HCT116 (cell line): ENCODE measurements at regions not wholly inside any gene's neighbourhood (a gene's known extent, or its start where the extent isn't known, plus 50 kb on each side); places are given as distances from the start of the nearest gene placed in this dataset.

Experiments used
- ATAC-seq: fragments of 200-7000 bp; cut with Tn5 transposase; 2 replicates; pipeline ENCODE4 v1.9.1; 2020; ENCODE audit warnings: mild to moderate bottlenecking, moderate library complexity
- BruUV-seq: library from RNA; stranded (reverse); fragments of 400-500 nt; replicated peaks from 2 replicates; lab custom pipeline; 2021; lab: Mats Ljungman, UMichigan
- CTCF ChIA-PET: fragments of 300-600 bp; sonication (Branson Sonifier 250); formaldehyde crosslinking; loops from one replicate; lab custom pipeline; 2021; ENCODE audit warnings: antibody characterized with exemption; lab: Charles Lee
- POLR2A ChIA-PET: fragments of 300-600, 350-600 bp; sonication (Branson Sonifier 250); formaldehyde crosslinking; loops from one replicate; lab custom pipeline; 2021; ENCODE audit warnings: antibody characterized with exemption; lab: Charles Lee
- RAD21 ChIA-PET, 2 experiments: fragments of 300-600 bp; sonication (Branson Sonifier 250); formaldehyde crosslinking; loops; one replicate each; lab custom pipeline; 2023; ENCODE audit warnings: low total read pairs in 2 of 2; ENCODE audit not compliant: uncharacterized antibody in 2 of 2, unreplicated experiment in 2 of 2, low non-redundant PET in 1 of 2; lab: Charles Lee
- DNase-seq: peaks from one replicate; pipeline ENCODE4 v3.0.0-alpha.2; 2010; ENCODE audit warnings: low read depth, low spot score
- H2AFZ ChIP-seq: fragments of 200-600 bp; shearing (Covaris generic), sonication (generic); 2 replicates; pipeline ENCODE4 v1.6.1; 2017; ENCODE audit warnings: low read depth, mixed run types, mixed read lengths, antibody characterized with exemption, low read length; ENCODE audit not compliant: poor library complexity, severe bottlenecking
- H3K27ac ChIP-seq: 2 replicates; pipeline ENCODE4 v1.5.1; 2012; ENCODE audit warnings: low read depth, low read length
- H3K27me3 ChIP-seq: fragments of 200-600 bp; sonication (generic); 2 replicates; pipeline ENCODE4 v1.6.1; 2016; ENCODE audit warnings: mixed run types, low read length, mixed read lengths; ENCODE audit not compliant: insufficient read depth
- H3K36me3 ChIP-seq, 2 experiments: fragments of 200-500 bp in 1 of 2; fragments of 200-600 bp in 1 of 2; sonication (Bioruptor generic) in 1 of 2; sonication (generic) in 1 of 2; 2 replicates each; pipeline versions ENCODE4 v1.5.1 to v1.6.1; 2014 to 2016; ENCODE audit warnings: low read length in 2 of 2, inconsistent platforms in 1 of 2, mixed read lengths in 1 of 2, mixed run types in 1 of 2; ENCODE audit not compliant: insufficient read depth in 2 of 2, control insufficient read depth in 1 of 2
- H3K4me1 ChIP-seq, 2 experiments: fragments of 200-600 bp in 1 of 2; sonication (generic) in 1 of 2; 2 replicates each; pipeline versions ENCODE4 v1.5.1 to v1.6.1; 2012 to 2017; ENCODE audit warnings: low read length in 2 of 2, inconsistent platforms in 1 of 2, mild to moderate bottlenecking in 1 of 2, mixed read lengths in 1 of 2, mixed run types in 1 of 2, moderate library complexity in 1 of 2; ENCODE audit not compliant: insufficient read depth in 2 of 2, control insufficient read depth in 1 of 2
- H3K4me2 ChIP-seq: fragments of 200-600 bp; sonication (generic); 2 replicates; pipeline ENCODE4 v1.6.1; 2017; ENCODE audit warnings: mixed run types, low read length, mixed read lengths
- H3K4me3 ChIP-seq, 2 experiments: fragments of 200-600 bp in 1 of 2; sonication (generic) in 1 of 2; replicated peaks in 1 of 2; 2 replicates each; pipeline ENCODE4 v1.5.1; 2011 to 2016; ENCODE audit warnings: low read length in 2 of 2, control low read depth in 1 of 2, low read depth in 1 of 2, mild to moderate bottlenecking in 1 of 2, mixed read lengths in 1 of 2, mixed run types in 1 of 2
- H3K79me2 ChIP-seq: fragments of 200-600 bp; sonication (generic); 2 replicates; pipeline ENCODE4 v1.6.1; 2017; ENCODE audit warnings: mild to moderate bottlenecking, mixed run types, low read length, moderate library complexity, mixed read lengths; ENCODE audit not compliant: insufficient read depth
- H3K9ac ChIP-seq: fragments of 200-600 bp; sonication (generic); 2 replicates; pipeline ENCODE4 v1.6.1; 2016; ENCODE audit warnings: low read length, mixed read lengths
- H3K9me2 ChIP-seq: fragments of 200-600 bp; sonication (generic), shearing (Covaris generic); 2 replicates; pipeline ENCODE4 v1.6.1; 2017; ENCODE audit warnings: mixed run types, mild to moderate bottlenecking, moderate library complexity; ENCODE audit not compliant: insufficient read depth
- H3K9me3 ChIP-seq, 2 experiments: fragments of 200-500 bp in 1 of 2; fragments of 200-600 bp in 1 of 2; sonication (Bioruptor generic) in 1 of 2; sonication (generic) in 1 of 2; 2 replicates each; pipeline ENCODE4 v1.6.1; 2014 to 2017; ENCODE audit warnings: low read length in 2 of 2, mixed read lengths in 2 of 2, inconsistent platforms in 1 of 2, low read depth in 1 of 2, mild to moderate bottlenecking in 1 of 2, mixed run types in 1 of 2, moderate library complexity in 1 of 2; ENCODE audit not compliant: control insufficient read depth in 1 of 2, insufficient read depth in 1 of 2
- H4K20me1 ChIP-seq: fragments of 200-600 bp; sonication (generic), shearing (Covaris generic); 2 replicates; pipeline ENCODE4 v1.6.1; 2017; ENCODE audit warnings: mixed run types, mild to moderate bottlenecking, moderate library complexity; ENCODE audit not compliant: insufficient read depth
- CBX3 ChIP-seq: IDR thresholded peaks from 2 replicates; pipeline ENCODE4 v1.6.1; 2012; ENCODE audit warnings: low read depth
- CEBPB ChIP-seq: IDR thresholded peaks from 2 replicates; pipeline ENCODE4 v1.6.1; 2012; ENCODE audit warnings: low read depth
- EZH2phosphoT487 ChIP-seq: fragments of 200-600 bp; IDR thresholded peaks from 2 replicates; pipeline ENCODE4 v1.6.1; 2018; ENCODE audit warnings: antibody characterized with exemption, borderline replicate concordance
- POLR2A ChIP-seq: IDR thresholded peaks from 2 replicates; pipeline ENCODE4 v1.7.0; 2011; ENCODE audit warnings: borderline replicate concordance; ENCODE audit not compliant: insufficient read depth, insufficient read length; ENCODE audit errors: extremely low read depth
- POLR2AphosphoS5 ChIP-seq: IDR thresholded peaks from 2 replicates; pipeline ENCODE4 v1.6.1; 2011; ENCODE audit warnings: mild to moderate bottlenecking, low read depth, low read length, moderate library complexity
- RAD21 ChIP-seq: IDR thresholded peaks from 2 replicates; pipeline ENCODE4 v1.6.1; 2012; ENCODE audit warnings: low read depth, mild to moderate bottlenecking
- TCF7L2 ChIP-seq: IDR thresholded peaks from 2 replicates; pipeline ENCODE4 v1.7.0; 2011; ENCODE audit warnings: borderline replicate concordance, inconsistent platforms; ENCODE audit not compliant: insufficient read depth, insufficient read length; ENCODE audit errors: extremely low read depth
- YY1 ChIP-seq: IDR thresholded peaks from 2 replicates; pipeline ENCODE4 v1.6.1; 2011; ENCODE audit warnings: low read length, low read depth, moderate library complexity, mild to moderate bottlenecking; ENCODE audit not compliant: insufficient replicate concordance; ENCODE audit errors: extremely low read depth
- ZFX ChIP-seq: fragments of 450-650 bp; IDR thresholded peaks from 2 replicates; pipeline ENCODE4 v1.6.1; 2017
- ZNF274 ChIP-seq: fragments of 200-500 bp; sonication (Bioruptor generic); IDR thresholded peaks from 2 replicates; pipeline ENCODE4 v1.6.1; 2014; ENCODE audit warnings: mild to moderate bottlenecking, low read depth, low read length, inconsistent platforms
- intact Hi-C: fragments of 100-400 bp; cut with micrococcal nuclease; formaldehyde crosslinking; loops from 2 replicates; pipeline ENCODE4 v1.10.0; 2022
- TF ChIP-seq, protein P1 (sequence below): IDR thresholded peaks from 2 replicates; pipeline ENCODE4 v1.6.1; 2011; ENCODE audit warnings: mild to moderate bottlenecking, low read length, moderate library complexity; ENCODE audit not compliant: insufficient replicate concordance; ENCODE audit errors: extremely low read depth
- TF ChIP-seq, protein P2 (sequence below): IDR thresholded peaks from 2 replicates; pipeline ENCODE4 v1.6.1; 2012; ENCODE audit warnings: low read depth
- TF ChIP-seq, protein P3 (sequence below), 3 experiments: fragments of 200-600 bp in 1 of 3; sonication (generic) in 1 of 3; IDR thresholded peaks in 2 of 3; conservative IDR thresholded peaks in 1 of 3; 2 replicates each; pipeline ENCODE4 v1.5.1; 2012 to 2017; ENCODE audit warnings: low read depth in 2 of 3, low read length in 2 of 3, antibody characterized with exemption in 1 of 3, borderline replicate concordance in 1 of 3, control low read depth in 1 of 3, mild to moderate bottlenecking in 1 of 3, mixed read lengths in 1 of 3, mixed run types in 1 of 3, moderate library complexity in 1 of 3; ENCODE audit not compliant: insufficient read depth in 1 of 3

DNA sequence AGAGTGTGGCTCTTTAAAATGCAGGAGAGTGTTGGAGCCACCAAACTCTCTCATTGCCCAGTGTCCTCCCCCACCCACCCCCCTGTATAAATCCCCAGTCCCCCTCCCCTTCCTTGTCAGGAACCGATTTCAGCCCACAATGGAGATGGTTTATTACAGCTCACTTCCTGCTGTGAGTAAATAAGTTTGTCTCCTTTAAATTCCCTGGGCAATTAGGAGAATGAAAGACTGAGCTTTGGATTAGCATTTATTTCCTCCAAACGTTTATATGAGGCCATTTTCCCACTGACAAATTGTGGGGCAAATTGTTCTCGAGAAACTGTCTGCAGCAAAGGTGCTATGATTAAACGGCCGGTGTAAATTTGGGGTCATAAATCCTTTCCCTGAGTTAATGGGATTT lies 128.8 kb downstream of the DHX35 start:
- no peaks in the 10 kb centered on the region for H3K36me3 ChIP-seq
- H4K20me1 ChIP-seq = no peaks in the 10 kb centered on the region
- no peaks in the 10 kb centered on the region for H3K4me1 ChIP-seq
- DNase-seq = no peak
- intact Hi-C loops = loop anchor here (10.0 kb wide), 1 partner anchor 56 kb away; no protein-coding TSS in a partner anchor
- H3K9me3 ChIP-seq = no peaks in the 10 kb centered on the region
- H3K79me2 ChIP-seq = no peaks in the 10 kb centered on the region
- no peak overlapping the region for H3K4me2 ChIP-seq
- ChIA-PET CTCF (no interaction called here), RAD21 (no interaction called here), POLR2A (no interaction called here)
- no TSS peak for BruUV-seq
- no peaks in the 10 kb centered on the region for H3K27me3 ChIP-seq
- no peak overlapping the region for H3K4me3 ChIP-seq
- no peak overlapping the region for H3K9ac ChIP-seq
- ATAC-seq = no peak
- H3K9me2 ChIP-seq = no peaks in the 10 kb centered on the region
- no peak overlapping the region for H3K27ac ChIP-seq
- no peak for TF ChIP-seq ZFX
- TF ChIP-seq CBX3 = no peak
- TF ChIP-seq, protein P1, sequence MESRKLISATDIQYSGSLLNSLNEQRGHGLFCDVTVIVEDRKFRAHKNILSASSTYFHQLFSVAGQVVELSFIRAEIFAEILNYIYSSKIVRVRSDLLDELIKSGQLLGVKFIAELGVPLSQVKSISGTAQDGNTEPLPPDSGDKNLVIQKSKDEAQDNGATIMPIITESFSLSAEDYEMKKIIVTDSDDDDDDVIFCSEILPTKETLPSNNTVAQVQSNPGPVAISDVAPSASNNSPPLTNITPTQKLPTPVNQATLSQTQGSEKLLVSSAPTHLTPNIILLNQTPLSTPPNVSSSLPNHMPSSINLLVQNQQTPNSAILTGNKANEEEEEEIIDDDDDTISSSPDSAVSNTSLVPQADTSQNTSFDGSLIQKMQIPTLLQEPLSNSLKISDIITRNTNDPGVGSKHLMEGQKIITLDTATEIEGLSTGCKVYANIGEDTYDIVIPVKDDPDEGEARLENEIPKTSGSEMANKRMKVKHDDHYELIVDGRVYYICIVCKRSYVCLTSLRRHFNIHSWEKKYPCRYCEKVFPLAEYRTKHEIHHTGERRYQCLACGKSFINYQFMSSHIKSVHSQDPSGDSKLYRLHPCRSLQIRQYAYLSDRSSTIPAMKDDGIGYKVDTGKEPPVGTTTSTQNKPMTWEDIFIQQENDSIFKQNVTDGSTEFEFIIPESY = no peak
- TF ChIP-seq CEBPB = no peak
- TF ChIP-seq YY1 = no peak
- no peak for TF ChIP-seq RAD21
- TF ChIP-seq POLR2A = no peak
- TF ChIP-seq, protein P2, sequence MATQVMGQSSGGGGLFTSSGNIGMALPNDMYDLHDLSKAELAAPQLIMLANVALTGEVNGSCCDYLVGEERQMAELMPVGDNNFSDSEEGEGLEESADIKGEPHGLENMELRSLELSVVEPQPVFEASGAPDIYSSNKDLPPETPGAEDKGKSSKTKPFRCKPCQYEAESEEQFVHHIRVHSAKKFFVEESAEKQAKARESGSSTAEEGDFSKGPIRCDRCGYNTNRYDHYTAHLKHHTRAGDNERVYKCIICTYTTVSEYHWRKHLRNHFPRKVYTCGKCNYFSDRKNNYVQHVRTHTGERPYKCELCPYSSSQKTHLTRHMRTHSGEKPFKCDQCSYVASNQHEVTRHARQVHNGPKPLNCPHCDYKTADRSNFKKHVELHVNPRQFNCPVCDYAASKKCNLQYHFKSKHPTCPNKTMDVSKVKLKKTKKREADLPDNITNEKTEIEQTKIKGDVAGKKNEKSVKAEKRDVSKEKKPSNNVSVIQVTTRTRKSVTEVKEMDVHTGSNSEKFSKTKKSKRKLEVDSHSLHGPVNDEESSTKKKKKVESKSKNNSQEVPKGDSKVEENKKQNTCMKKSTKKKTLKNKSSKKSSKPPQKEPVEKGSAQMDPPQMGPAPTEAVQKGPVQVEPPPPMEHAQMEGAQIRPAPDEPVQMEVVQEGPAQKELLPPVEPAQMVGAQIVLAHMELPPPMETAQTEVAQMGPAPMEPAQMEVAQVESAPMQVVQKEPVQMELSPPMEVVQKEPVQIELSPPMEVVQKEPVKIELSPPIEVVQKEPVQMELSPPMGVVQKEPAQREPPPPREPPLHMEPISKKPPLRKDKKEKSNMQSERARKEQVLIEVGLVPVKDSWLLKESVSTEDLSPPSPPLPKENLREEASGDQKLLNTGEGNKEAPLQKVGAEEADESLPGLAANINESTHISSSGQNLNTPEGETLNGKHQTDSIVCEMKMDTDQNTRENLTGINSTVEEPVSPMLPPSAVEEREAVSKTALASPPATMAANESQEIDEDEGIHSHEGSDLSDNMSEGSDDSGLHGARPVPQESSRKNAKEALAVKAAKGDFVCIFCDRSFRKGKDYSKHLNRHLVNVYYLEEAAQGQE = no peak
- TF ChIP-seq, protein P3, sequence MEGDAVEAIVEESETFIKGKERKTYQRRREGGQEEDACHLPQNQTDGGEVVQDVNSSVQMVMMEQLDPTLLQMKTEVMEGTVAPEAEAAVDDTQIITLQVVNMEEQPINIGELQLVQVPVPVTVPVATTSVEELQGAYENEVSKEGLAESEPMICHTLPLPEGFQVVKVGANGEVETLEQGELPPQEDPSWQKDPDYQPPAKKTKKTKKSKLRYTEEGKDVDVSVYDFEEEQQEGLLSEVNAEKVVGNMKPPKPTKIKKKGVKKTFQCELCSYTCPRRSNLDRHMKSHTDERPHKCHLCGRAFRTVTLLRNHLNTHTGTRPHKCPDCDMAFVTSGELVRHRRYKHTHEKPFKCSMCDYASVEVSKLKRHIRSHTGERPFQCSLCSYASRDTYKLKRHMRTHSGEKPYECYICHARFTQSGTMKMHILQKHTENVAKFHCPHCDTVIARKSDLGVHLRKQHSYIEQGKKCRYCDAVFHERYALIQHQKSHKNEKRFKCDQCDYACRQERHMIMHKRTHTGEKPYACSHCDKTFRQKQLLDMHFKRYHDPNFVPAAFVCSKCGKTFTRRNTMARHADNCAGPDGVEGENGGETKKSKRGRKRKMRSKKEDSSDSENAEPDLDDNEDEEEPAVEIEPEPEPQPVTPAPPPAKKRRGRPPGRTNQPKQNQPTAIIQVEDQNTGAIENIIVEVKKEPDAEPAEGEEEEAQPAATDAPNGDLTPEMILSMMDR (IDR thresholded peaks at IDR 0.05 in 2 of 3, conservative IDR thresholded peaks at IDR 0.05 in 1 of 3; ENCODE audit: borderline replicate concordance in 1 of 3, insufficient read depth in 1 of 3, low read depth in 2 of 3, low read length in 2 of 3) = no peak
- no peak for TF ChIP-seq POLR2AphosphoS5
- no peak for TF ChIP-seq ZNF274
- no peak for TF ChIP-seq EZH2phosphoT487
- TF ChIP-seq TCF7L2 = no peak
- no peak overlapping the region for H2AFZ ChIP-seq
